Esophagus muscularis mucosa (tissue), 4 donors: ENCODE measurements at regions not wholly inside any gene's neighbourhood (a gene's known extent, or its start where the extent isn't known, plus 50 kb on each side); places are given as distances from the start of the nearest gene placed in this dataset.
A peak's percentile ranks its signal among the peaks of the same experiment; 100 is the strongest.

Experiments used
- DNase-seq: peaks from one replicate; pipeline ENCODE4 v3.0.0-alpha.2; 2017; ENCODE audit errors: extremely low spot score
- H3K27ac ChIP-seq, 4 donors: fragments of 200-600 bp; sonication (generic); replicated peaks in 1 of 4; 1 replicate in 3 of 4; 2 replicates in 1 of 4; pipeline ENCODE4 v1.5.1; 2016 to 2019; ENCODE audit warnings: mild to moderate bottlenecking in 1 of 4
- H3K27me3 ChIP-seq, 4 donors: fragments of 200-600 bp; sonication (generic); one replicate each; pipeline versions ENCODE4 v1.5.1 to v1.6.0; 2016 to 2019
- H3K36me3 ChIP-seq, 4 donors: fragments of 200-600 bp; sonication (generic); one replicate each; pipeline ENCODE4 v1.5.1; 2016 to 2019
- H3K4me1 ChIP-seq, 4 donors: fragments of 200-600 bp; sonication (generic); one replicate each; pipeline ENCODE4 v1.5.1; 2016 to 2019
- H3K4me3 ChIP-seq, 4 donors: fragments of 200-600 bp; sonication (generic); 1 replicate in 2 of 4; 2 replicates in 2 of 4; pipeline ENCODE4 v1.5.1; 2016 to 2019; ENCODE audit warnings: mild to moderate bottlenecking in 4 of 4, moderate library complexity in 1 of 4
- H3K9me3 ChIP-seq, 4 donors: fragments of 200-600 bp; sonication (generic); 1 replicate in 3 of 4; 2 replicates in 1 of 4; pipeline ENCODE4 v1.5.1; 2016 to 2019
- CTCF ChIP-seq, 3 experiments: fragments of 200-600 bp in 2 of 3; fragments of 450-650 bp in 1 of 3; sonication (generic) in 2 of 3; IDR thresholded peaks; one replicate each; pipeline ENCODE4 v1.5.1; 2017 to 2019; ENCODE audit warnings: antibody characterized with exemption in 3 of 3, mild to moderate bottlenecking in 2 of 3, moderate library complexity in 1 of 3
- EP300 ChIP-seq: sonication (generic); formaldehyde crosslinking; IDR thresholded peaks from one replicate; pipeline ENCODE4 v1.6.1; 2017; ENCODE audit warnings: antibody characterized with exemption
- POLR2A ChIP-seq: fragments of 450-650 bp; IDR thresholded peaks from one replicate; pipeline ENCODE4 v1.6.1; 2017; ENCODE audit warnings: antibody characterized with exemption, moderate library complexity, mild to moderate bottlenecking, low read depth
- POLR2AphosphoS5 ChIP-seq, 2 donors: sonication (generic); formaldehyde crosslinking; IDR thresholded peaks; one replicate each; pipeline ENCODE4 v1.6.1; 2017; ENCODE audit warnings: antibody characterized with exemption in 2 of 2
- WGBS: methylation state at CpG from one replicate; pipeline ENCODE4 v1.1.5; 2018; 5-methylcytosine and 5-hydroxymethylcytosine counted together
- intact Hi-C: fragments of 100-400 bp; cut with DNase I; formaldehyde crosslinking; loops from one replicate; pipeline ENCODE4 v1.15.1; 2023

- Histone ChIP-seq H3K4me1 (no peaks in the 10 kb centered on the region), H3K4me3 (no peak overlapping the region), H3K36me3 (no peaks in the 10 kb centered on the region), H3K27me3 (no peaks in the 10 kb centered on the region), H3K9me3 (no peaks in the 10 kb centered on the region), H3K27ac (no peak overlapping the region)
- intact Hi-C loops, result loop anchor here (10.0 kb wide), 1 partner anchor 55 kb away; no protein-coding TSS in a partner anchor
- TF ChIP-seq EP300, result no peak
- no peak for TF ChIP-seq CTCF (IDR thresholded peaks at IDR 0.05)
- TF ChIP-seq POLR2A, result no peak
- no peak for TF ChIP-seq POLR2AphosphoS5 (IDR thresholded peaks at IDR 0.05)
- DNase-seq, result peak; percentile 64
- 85% methylated on average over 5 of the region's 5 CpGs for WGBS
Observed at GRCh38 chr16:26649381-26650045, 417.2 kb upstream of the C16orf82 start.

GRCh38 chr16:26651464-26651863 is 415.3 kb upstream of the C16orf82 start:
- no peak overlapping the region for H3K4me3 ChIP-seq
- WGBS, result 67% methylated on average over 2 of the region's 2 CpGs
- intact Hi-C loops, result loop anchor here (10.0 kb wide), 1 partner anchor 57 kb away; no protein-coding TSS in a partner anchor

GRCh38 chr16:26651884-26652283 is 414.8 kb upstream of the C16orf82 start:
- H3K4me3 ChIP-seq, result no peak overlapping the region
- peaks cover 0 to 4% (median 0%) of the 10 kb centered on the region in 4 donors for H3K9me3 ChIP-seq
- no peaks in the 10 kb centered on the region for H3K4me1 ChIP-seq
- intact Hi-C loops, result loop anchor here (10.0 kb wide), 1 partner anchor 57 kb away; no protein-coding TSS in a partner anchor
- TF ChIP-seq POLR2A (no peak), CTCF (IDR thresholded peaks at IDR 0.05) (no peak), POLR2AphosphoS5 (IDR thresholded peaks at IDR 0.05) (no peak), EP300 (no peak)
- H3K36me3 ChIP-seq, result no peaks in the 10 kb centered on the region
- H3K27me3 ChIP-seq, result no peaks in the 10 kb centered on the region
- DNase-seq, result peak; percentile 2
- WGBS, result 94% methylated on average over 1 of the region's 1 CpG
- H3K27ac ChIP-seq, result no peak overlapping the region

More at GRCh38 chr16:26651464-26651863, 415.3 kb upstream of the C16orf82 start:
- H3K36me3 ChIP-seq, result no peaks in the 10 kb centered on the region
- TF ChIP-seq EP300 (no peak), POLR2AphosphoS5 (IDR thresholded peaks at IDR 0.05) (no peak), CTCF (IDR thresholded peaks at IDR 0.05) (no peak), POLR2A (no peak)
- no peaks in the 10 kb centered on the region for H3K27me3 ChIP-seq
- H3K4me1 ChIP-seq, result no peaks in the 10 kb centered on the region
- H3K9me3 ChIP-seq, result peaks cover 0 to under 1% (median 0%) of the 10 kb centered on the region in 4 donors
- peak; percentile 26 for DNase-seq
- no peak overlapping the region for H3K27ac ChIP-seq

- TF ChIP-seq EP300, result no peak
- no peak for TF ChIP-seq POLR2AphosphoS5 (IDR thresholded peaks at IDR 0.05)
- no peak for TF ChIP-seq POLR2A
- no peak for TF ChIP-seq CTCF (IDR thresholded peaks at IDR 0.05)
- H3K27me3 ChIP-seq, result no peaks in the 10 kb centered on the region
- DNase-seq, result peak; percentile 50
Observed at GRCh38 chr16:26658486-26658885, 408.2 kb upstream of the C16orf82 start.

More at GRCh38 chr16:26658486-26658885, 408.2 kb upstream of the C16orf82 start:
- Histone ChIP-seq H3K4me1 (no peaks in the 10 kb centered on the region), H3K4me3 (no peak overlapping the region), H3K27ac (no peak overlapping the region), H3K36me3 (no peaks in the 10 kb centered on the region), H3K9me3 (peaks cover 0 to 12% (median 0%) of the 10 kb centered on the region in 4 donors)
- 74% methylated on average over 2 of the region's 2 CpGs for WGBS
- intact Hi-C loops, result loop anchor here (10.0 kb wide), 1 partner anchor 64 kb away; no protein-coding TSS in a partner anchor
